Gastrocnemius medialis (tissue), 4 donors: ENCODE measurements at regions not wholly inside any gene's neighbourhood (a gene's known extent, or its start where the extent isn't known, plus 50 kb on each side); places are given as distances from the start of the nearest gene placed in this dataset.

ENCODE experiments used
- POLR2A ChIP-seq, 2 donors: fragments of 450-650 bp; IDR thresholded peaks; one replicate each; pipeline ENCODE4 v1.6.1; 2017; ENCODE audit warnings: antibody characterized with exemption in 2 of 2, mild to moderate bottlenecking in 2 of 2, moderate library complexity in 2 of 2
- TF ChIP-seq, protein P1 (sequence below), 5 experiments: fragments of 450-650 bp in 3 of 5; fragments of 200-600 bp in 2 of 5; sonication (generic) in 2 of 5; IDR thresholded peaks in 4 of 5; conservative IDR thresholded peaks in 1 of 5; 1 replicate in 4 of 5; 2 replicates in 1 of 5; pipeline ENCODE4 v1.5.1; 2016 to 2019; ENCODE audit warnings: antibody characterized with exemption in 5 of 5, mild to moderate bottlenecking in 3 of 5, moderate library complexity in 3 of 5

DNA sequence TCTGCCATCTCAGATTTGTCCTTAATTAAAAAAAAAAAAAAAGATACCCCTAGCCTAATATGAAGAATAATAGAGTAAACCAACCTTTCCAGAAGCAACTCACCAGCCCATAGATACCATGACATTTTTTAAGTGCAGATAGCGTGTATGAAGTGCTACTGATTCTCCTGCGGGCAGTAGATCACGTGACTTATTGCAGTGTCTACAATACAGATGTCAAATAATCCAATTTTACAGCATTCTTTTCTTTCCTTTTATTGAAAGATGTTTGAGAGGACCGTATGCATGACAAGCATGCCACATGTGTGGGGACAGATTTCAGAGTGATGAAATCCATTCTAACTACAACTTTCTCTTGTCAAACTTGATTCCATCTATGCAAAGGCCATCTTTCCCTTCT is 232.9 kb upstream of the SP4 start:
- TF ChIP-seq, protein P1, sequence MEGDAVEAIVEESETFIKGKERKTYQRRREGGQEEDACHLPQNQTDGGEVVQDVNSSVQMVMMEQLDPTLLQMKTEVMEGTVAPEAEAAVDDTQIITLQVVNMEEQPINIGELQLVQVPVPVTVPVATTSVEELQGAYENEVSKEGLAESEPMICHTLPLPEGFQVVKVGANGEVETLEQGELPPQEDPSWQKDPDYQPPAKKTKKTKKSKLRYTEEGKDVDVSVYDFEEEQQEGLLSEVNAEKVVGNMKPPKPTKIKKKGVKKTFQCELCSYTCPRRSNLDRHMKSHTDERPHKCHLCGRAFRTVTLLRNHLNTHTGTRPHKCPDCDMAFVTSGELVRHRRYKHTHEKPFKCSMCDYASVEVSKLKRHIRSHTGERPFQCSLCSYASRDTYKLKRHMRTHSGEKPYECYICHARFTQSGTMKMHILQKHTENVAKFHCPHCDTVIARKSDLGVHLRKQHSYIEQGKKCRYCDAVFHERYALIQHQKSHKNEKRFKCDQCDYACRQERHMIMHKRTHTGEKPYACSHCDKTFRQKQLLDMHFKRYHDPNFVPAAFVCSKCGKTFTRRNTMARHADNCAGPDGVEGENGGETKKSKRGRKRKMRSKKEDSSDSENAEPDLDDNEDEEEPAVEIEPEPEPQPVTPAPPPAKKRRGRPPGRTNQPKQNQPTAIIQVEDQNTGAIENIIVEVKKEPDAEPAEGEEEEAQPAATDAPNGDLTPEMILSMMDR (IDR thresholded peaks at IDR 0.05 in 4 of 5, conservative IDR thresholded peaks at IDR 0.05 in 1 of 5), result no peak
- TF ChIP-seq POLR2A (IDR thresholded peaks at IDR 0.05), result no peak
